ENCODE measurements at regions not wholly inside any gene's neighbourhood (a gene's known extent, or its start where the extent isn't known, plus 50 kb on each side); places are given as distances from the start of the nearest gene placed in this dataset.
"Not testable (repeated sequence)": the region's sequence is repeated elsewhere in the genome, so short reads cannot be mapped to it uniquely, and the experiment has no call there.

GRCh38 chr7:106369816-106370215 is 85.0 kb upstream of the NAMPT start:
- Histone ChIP-seq H3K36me3 (ENCODE audit: insufficient read depth, low read length) (no peaks in the 10 kb centered on the region), H3K4me1 (ENCODE audit: insufficient read depth, low read length) (no peaks in the 10 kb centered on the region), H3K9me3 (ENCODE audit: control insufficient read depth, insufficient read depth, low read length) (no peaks in the 10 kb centered on the region), H3K9ac (ENCODE audit: low read depth, low read length) (no peak overlapping the region)

GRCh38 chr7:106369352-106369751 is 84.6 kb upstream of the NAMPT start:
- Histone ChIP-seq H3K4me1 (ENCODE audit: insufficient read depth, low read length) (no peaks in the 10 kb centered on the region), H3K9me3 (ENCODE audit: control insufficient read depth, insufficient read depth, low read length) (no peaks in the 10 kb centered on the region), H3K9ac (ENCODE audit: low read depth, low read length) (no peak overlapping the region), H3K36me3 (ENCODE audit: insufficient read depth, low read length) (no peaks in the 10 kb centered on the region)

GRCh38 chr7:106367664-106368063 is 82.9 kb upstream of the NAMPT start:
- no peaks in the 10 kb centered on the region for H3K4me1 ChIP-seq (ENCODE audit: insufficient read depth, low read length)
- no peaks in the 10 kb centered on the region for H3K9me3 ChIP-seq (ENCODE audit: control insufficient read depth, insufficient read depth, low read length)
- H3K36me3 ChIP-seq (ENCODE audit: insufficient read depth, low read length): no peaks in the 10 kb centered on the region
- H3K9ac ChIP-seq (ENCODE audit: low read depth, low read length): no peak overlapping the region

- Histone ChIP-seq H3K36me3 (ENCODE audit: insufficient read depth, low read length) (no peaks in the 10 kb centered on the region), H3K9me3 (ENCODE audit: control insufficient read depth, insufficient read depth, low read length) (no peaks in the 10 kb centered on the region), H3K9ac (ENCODE audit: low read depth, low read length) (no peak overlapping the region), H3K4me1 (ENCODE audit: insufficient read depth, low read length) (no peaks in the 10 kb centered on the region)
Measured at GRCh38 chr7:106367018-106367420, 82.2 kb upstream of the NAMPT start.

GRCh38 chr7:106365252-106366005 is 80.6 kb upstream of the NAMPT start:
- no peaks in the 10 kb centered on the region for H3K9me3 ChIP-seq (ENCODE audit: control insufficient read depth, insufficient read depth, low read length)
- H3K9ac ChIP-seq (ENCODE audit: low read depth, low read length): no peak overlapping the region
- H3K4me1 ChIP-seq (ENCODE audit: insufficient read depth, low read length): no peaks in the 10 kb centered on the region
- H3K36me3 ChIP-seq (ENCODE audit: insufficient read depth, low read length): no peaks in the 10 kb centered on the region

GRCh38 chr7:106362507-106362906 is 77.7 kb upstream of the NAMPT start:
- H3K36me3 ChIP-seq (ENCODE audit: insufficient read depth, low read length); H3K9me3 ChIP-seq (ENCODE audit: control insufficient read depth, insufficient read depth, low read length); H3K9ac ChIP-seq (ENCODE audit: low read depth, low read length); H3K4me1 ChIP-seq (ENCODE audit: insufficient read depth, low read length): not testable (repeated sequence)

- Histone ChIP-seq H3K4me1 (ENCODE audit: insufficient read depth, low read length) (no peaks in the 10 kb centered on the region), H3K9ac (ENCODE audit: low read depth, low read length) (no peak overlapping the region), H3K36me3 (ENCODE audit: insufficient read depth, low read length) (no peaks in the 10 kb centered on the region), H3K9me3 (ENCODE audit: control insufficient read depth, insufficient read depth, low read length) (no peaks in the 10 kb centered on the region)
Measured at GRCh38 chr7:106358103-106358663, 73.4 kb upstream of the NAMPT start.

- Histone ChIP-seq H3K4me1 (ENCODE audit: insufficient read depth, low read length) (no peaks in the 10 kb centered on the region), H3K9ac (ENCODE audit: low read depth, low read length) (no peak overlapping the region), H3K9me3 (ENCODE audit: control insufficient read depth, insufficient read depth, low read length) (no peaks in the 10 kb centered on the region), H3K36me3 (ENCODE audit: insufficient read depth, low read length) (no peaks in the 10 kb centered on the region)
Measured at GRCh38 chr7:106357675-106358074, 72.9 kb upstream of the NAMPT start.

GRCh38 chr7:106354822-106355221 is 70.0 kb upstream of the NAMPT start:
- Histone ChIP-seq H3K4me1 (ENCODE audit: insufficient read depth, low read length) (no peaks in the 10 kb centered on the region), H3K9ac (ENCODE audit: low read depth, low read length) (no peak overlapping the region), H3K36me3 (ENCODE audit: insufficient read depth, low read length) (no peaks in the 10 kb centered on the region), H3K9me3 (ENCODE audit: control insufficient read depth, insufficient read depth, low read length) (no peaks in the 10 kb centered on the region; the same call in 1 of the 2 replicates)

- Histone ChIP-seq H3K36me3 (ENCODE audit: insufficient read depth, low read length) (no peaks in the 10 kb centered on the region), H3K9ac (ENCODE audit: low read depth, low read length) (no peak overlapping the region), H3K4me1 (ENCODE audit: insufficient read depth, low read length) (no peaks in the 10 kb centered on the region), H3K9me3 (ENCODE audit: control insufficient read depth, insufficient read depth, low read length) (no peaks in the 10 kb centered on the region; the same call in 1 of the 2 replicates)
Measured at GRCh38 chr7:106353944-106354343, 69.2 kb upstream of the NAMPT start.

GRCh38 chr7:106348231-106348630 is 63.4 kb upstream of the NAMPT start:
- Histone ChIP-seq H3K4me1 (ENCODE audit: insufficient read depth, low read length) (no peaks in the 10 kb centered on the region), H3K36me3 (ENCODE audit: insufficient read depth, low read length) (no peaks in the 10 kb centered on the region), H3K9me3 (ENCODE audit: control insufficient read depth, insufficient read depth, low read length) (peaks cover 2% of the 10 kb centered on the region), H3K9ac (ENCODE audit: low read depth, low read length) (no peak overlapping the region)

- Histone ChIP-seq H3K36me3 (ENCODE audit: insufficient read depth, low read length) (no peaks in the 10 kb centered on the region), H3K9me3 (ENCODE audit: control insufficient read depth, insufficient read depth, low read length) (peaks cover 5% of the 10 kb centered on the region), H3K4me1 (ENCODE audit: insufficient read depth, low read length) (no peaks in the 10 kb centered on the region), H3K9ac (ENCODE audit: low read depth, low read length) (no peak overlapping the region)
Measured at GRCh38 chr7:106347229-106347833, 62.5 kb upstream of the NAMPT start.

GRCh38 chr7:106346678-106347217 is 62.0 kb upstream of the NAMPT start:
- H3K4me1 ChIP-seq (ENCODE audit: insufficient read depth, low read length): no peaks in the 10 kb centered on the region
- H3K36me3 ChIP-seq (ENCODE audit: insufficient read depth, low read length): no peaks in the 10 kb centered on the region
- no peak overlapping the region for H3K9ac ChIP-seq (ENCODE audit: low read depth, low read length)
- H3K9me3 ChIP-seq (ENCODE audit: control insufficient read depth, insufficient read depth, low read length): peaks cover 5% of the 10 kb centered on the region

- Histone ChIP-seq H3K9ac (ENCODE audit: low read depth, low read length) (no peak overlapping the region), H3K36me3 (ENCODE audit: insufficient read depth, low read length) (no peaks in the 10 kb centered on the region), H3K9me3 (ENCODE audit: control insufficient read depth, insufficient read depth, low read length) (peaks cover 5% of the 10 kb centered on the region), H3K4me1 (ENCODE audit: insufficient read depth, low read length) (no peaks in the 10 kb centered on the region)
Measured at GRCh38 chr7:106346167-106346677, 61.4 kb upstream of the NAMPT start.

Measured in ES-I3 (cell line).